GM19324 (cell line): ENCODE measurements at regions not wholly inside any gene's neighbourhood (a gene's known extent, or its start where the extent isn't known, plus 50 kb on each side); places are given as distances from the start of the nearest gene placed in this dataset.
"Not testable (repeated sequence)": the region's sequence is repeated elsewhere in the genome, so short reads cannot be mapped to it uniquely, and the experiment has no call there.

Source experiments
- ATAC-seq: cut with Tn5 transposase; IDR thresholded peaks from one replicate; pipeline ENCODE4 v1.9.1; 2021; ENCODE audit warnings: mild to moderate bottlenecking, moderate library complexity; ENCODE audit not compliant: unreplicated experiment, low FRiP score

DNA sequence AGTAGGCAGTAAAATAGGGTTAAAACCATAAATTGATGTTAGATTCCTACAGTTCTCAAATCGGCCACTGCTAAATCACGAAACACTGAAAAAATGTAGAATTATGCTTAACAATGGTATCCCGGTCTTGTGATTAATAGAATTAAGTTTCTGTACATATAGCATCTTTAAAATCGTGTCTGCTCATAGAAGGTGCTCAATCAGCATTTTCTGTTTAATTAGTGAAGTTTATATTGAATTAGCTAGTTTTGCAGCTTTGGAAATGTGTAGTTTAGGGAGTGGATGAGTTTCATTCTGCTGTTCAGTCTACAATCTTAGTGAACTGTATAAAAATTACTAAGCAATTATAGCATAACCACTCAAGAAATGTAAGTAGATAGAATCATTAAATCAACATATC is 1075.8 kb upstream of the FLRT2 start:
- ATAC-seq: no peak

DNA sequence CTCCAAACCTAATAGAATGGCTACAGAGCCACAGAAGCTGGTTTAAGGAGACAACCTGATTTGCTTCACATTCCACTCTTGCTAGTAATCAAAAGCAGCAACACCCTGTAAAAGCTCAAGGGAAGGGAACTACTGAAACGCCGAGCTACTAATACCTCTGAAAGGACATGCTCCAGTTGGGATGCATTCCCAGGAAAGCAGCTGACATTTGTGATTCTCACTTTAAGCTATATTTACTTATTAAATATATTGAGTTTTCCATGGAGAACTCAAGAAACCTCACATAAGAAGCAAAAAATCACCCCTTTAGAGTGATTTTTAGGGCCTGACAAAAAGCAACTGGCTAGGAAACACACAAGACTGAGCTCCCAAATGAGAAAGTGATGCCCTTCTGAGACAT is 1073.0 kb upstream of the FLRT2 start:
- no peak for ATAC-seq

DNA sequence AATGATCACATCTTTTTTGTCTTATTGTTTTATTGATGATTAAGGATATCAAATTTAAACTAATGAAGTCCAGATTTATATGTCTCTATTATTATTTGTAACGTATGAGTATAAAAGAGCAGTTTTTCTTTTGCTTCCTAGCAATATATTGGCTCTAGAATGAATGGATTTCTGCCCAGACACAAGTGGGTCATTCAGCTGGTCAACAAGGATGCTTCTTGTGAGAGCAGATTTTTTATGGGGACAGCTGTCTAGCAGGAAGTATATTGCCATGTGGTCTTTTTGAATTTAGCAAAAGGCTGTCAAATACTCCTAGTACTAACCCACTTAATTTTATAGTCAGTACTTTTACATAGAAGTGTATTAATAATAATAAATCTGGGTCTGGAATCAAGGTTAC is 1071.1 kb upstream of the FLRT2 start:
- ATAC-seq: no peak

DNA sequence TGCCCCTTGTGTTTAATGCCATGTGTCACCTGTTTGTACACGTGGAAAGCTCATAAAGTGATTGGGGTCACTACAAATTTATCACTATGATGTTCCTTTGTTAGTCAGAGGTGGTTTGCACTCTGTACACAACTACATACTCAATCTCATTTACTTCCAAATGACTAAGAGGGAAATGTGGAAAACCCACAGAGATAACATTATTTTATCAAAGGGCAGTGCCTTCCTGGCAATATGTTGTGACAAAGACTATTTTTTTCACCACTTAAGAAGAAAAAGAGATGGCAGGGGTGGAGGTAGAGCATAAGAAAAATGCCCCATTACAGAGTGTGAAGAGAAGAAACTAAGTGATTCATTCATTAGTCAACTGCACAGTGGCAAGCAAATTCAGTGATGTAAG is 1064.1 kb upstream of the FLRT2 start:
- no peak for ATAC-seq

DNA sequence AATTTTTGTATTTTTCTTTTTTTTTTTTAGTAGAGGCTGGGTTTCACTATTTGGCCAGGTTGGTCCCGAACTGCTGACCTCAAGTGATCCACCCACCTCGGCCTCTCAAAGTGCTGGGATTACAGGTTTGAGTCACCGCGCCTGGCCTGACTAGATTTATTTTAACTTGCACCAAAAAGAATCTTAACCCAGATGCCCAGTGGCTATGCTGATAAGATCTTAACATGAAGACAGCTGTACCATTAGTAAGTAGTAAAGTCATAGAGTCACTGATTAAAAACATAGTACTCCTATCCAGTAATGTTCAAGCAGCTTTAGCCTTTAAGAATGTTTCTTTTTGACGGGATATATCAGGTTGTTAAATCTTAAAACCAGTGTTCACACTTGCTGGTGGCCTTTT is 1061.8 kb upstream of the FLRT2 start:
- no peak for ATAC-seq

DNA sequence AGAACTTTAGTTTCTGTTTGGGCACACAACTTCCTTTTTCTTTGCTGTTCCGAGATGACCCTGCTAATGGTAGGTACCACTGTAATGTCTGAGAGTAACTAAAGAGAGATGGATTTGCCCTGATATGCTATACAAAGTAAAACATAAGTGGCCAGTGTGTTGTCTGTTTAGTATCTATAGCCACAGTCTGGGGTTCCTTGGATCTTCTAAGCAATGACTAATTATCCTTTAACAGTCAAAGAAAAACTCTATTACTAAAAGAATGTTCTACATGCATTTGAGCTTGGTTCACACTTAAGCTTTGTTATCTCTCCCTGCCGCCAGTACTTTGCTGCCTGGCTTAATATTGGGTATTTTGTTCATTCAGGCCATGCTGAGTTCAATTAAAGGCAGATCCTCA is 1051.9 kb upstream of the FLRT2 start:
- ATAC-seq: no peak

DNA sequence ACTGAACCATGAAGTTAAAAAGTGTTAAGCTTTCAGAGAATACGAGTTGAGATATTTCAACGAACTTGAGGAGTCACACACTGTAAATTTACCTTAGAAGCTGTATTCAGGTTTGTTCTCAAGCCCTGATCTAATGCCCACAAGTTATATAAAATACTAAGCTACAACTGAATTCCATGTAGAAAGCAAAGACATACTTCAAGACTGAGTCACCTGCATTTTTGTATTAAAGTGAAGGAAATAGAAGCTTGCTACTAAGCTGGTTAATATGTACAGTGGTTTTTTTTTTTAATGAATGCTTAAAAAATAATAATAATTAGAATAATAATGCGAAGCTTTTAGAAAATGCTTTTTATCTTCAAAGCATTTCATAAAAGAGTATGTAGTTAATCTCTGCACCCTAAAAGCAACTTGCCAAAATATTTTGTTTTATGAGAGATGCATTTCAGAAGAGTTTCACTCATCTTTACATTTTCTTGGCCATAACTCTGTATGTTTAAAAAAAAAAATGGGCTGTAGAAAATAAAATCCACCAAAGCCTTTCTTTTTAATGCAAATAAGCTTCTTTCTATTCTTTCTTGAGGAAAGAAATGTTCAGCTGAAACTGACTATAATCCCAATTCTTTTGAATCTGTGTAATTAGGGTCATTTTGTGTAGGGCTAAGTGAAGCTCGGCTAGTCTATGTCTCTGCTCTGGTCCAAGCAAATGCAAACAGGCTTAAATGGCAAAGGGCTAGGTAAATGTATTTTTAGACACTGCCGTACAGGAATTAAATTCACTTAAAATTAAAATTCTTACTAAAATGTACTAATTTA is 1047.5 kb upstream of the FLRT2 start:
- ATAC-seq: no peak

DNA sequence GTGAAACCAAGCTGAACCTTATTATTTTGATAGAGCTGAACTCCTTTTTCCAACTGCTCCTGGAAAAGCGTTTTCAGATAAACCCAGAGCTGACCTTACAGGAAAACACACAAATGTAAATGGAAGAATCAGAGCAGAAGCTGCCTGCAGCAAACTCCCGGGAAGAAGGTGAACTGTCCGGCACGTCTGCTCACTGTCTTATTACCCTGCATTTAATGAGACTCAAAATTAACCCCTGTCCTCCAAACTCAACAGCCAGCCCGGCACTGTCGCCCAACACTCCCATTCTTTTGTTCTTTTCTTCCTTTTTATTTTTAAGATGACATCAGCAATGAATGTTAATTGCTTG is 1046.9 kb upstream of the FLRT2 start:
- no peak for ATAC-seq

DNA sequence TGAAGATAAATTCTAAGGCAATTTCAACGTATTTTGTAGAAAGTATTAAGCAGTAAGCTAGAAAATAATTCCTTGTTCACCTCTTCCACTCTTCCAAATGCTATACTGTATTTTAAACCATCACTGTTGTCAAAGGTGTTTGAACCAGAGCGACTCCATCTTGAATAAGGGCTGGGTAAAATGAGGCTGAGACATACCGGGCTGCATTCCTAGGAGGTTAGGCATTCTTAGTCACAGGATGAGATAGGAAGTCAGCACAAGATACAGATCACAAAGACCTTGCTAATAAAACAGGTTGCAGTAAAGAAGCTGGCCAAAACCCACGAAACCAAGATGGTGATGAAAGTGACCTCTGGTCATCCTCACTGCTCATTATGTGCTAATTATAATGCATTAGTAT is 1045.7 kb upstream of the FLRT2 start:
- ATAC-seq: not testable (repeated sequence)

DNA sequence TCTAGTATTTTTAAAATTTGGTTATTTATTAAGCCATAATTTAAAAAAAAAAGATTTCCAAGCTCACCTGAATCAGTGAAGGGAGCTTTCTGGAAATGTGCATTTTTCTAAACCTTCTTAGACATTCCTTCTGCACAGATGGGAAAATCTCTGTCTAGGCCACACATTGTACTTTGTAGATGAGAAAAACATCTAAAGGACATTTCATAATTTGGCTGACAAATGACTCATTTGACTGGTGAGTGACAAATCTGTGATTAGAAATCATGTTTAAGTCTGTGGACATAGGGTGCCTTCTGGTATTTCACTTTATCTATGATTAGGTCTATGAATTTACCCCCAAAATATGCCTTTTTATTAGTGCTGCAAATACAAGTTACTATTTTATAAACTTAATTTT is 1044.9 kb upstream of the FLRT2 start:
- no peak for ATAC-seq

DNA sequence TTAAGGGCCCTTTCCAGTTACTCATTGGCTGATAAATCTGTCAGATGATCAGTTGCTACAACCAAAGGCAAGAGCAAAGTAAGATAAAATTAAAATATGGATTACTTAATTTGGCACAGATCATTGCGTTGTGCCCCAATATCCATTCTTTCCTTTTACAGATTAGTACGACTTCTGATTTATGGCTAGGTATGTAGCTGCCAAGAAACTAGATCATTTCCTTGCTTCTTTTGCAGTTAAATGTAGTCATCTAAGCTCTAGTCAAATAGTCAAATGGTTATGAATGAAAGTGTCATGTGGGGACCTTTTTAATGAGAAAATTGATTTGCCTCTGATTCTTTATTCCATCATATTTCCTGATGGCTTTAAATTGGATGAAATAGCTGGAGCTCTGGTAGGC is 1039.9 kb upstream of the FLRT2 start:
- no peak for ATAC-seq

DNA sequence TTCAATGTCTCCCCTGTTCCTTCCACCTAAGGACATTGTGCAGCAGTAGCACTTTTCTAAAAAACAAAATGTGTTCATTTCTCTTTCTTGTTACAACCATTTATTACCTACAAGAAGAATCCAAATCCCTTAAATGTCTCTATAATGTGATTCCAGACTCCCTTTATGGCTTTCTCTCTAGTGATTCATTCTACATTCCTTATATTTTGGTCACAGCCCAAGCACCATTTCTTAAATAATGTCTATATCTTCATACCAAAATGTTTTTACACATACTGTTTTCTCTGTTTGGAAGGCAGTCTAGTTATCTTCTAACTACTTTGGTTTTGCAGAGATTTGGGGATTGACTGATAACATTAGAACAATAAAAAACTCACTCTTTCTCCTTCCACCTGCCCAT is 1037.3 kb upstream of the FLRT2 start:
- ATAC-seq: no peak

DNA sequence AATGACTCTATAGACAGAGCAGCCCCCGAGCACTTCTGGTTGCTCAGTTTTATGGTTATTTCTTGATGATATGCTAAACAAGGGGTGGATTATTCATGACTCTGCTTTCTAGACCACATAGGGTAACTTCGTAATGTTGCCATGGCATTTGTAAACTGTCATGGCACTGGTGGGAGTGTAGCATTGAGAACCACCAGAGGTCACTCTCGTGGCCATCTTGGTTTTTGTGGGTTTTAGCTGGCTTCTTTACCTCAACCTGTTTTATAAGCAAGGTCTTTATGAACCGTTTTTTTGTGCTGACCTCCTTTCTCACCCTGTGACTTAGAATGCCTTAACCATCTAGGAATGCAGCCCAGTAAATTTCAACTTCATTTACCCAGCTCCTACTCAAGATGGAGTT is 1036.2 kb upstream of the FLRT2 start:
- ATAC-seq: no peak

DNA sequence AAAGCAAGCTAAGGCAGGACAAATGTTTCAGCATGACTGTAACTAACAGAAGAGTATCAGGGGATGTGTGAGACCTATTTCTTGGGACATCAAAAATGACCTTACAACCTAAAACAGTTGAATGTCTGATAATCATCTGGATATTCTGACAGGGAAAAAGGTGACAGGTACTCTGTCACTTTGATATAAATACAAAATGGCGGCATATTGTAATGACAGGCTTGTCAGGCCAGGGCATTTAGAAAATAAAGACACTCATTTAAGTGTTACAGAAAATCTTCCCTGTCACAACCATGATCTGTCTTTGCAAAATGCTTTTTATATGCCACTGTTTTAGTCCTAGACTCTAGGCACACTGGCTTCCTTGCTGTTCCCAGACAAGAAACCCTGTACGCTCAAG is 1033.3 kb upstream of the FLRT2 start:
- ATAC-seq: no peak

DNA sequence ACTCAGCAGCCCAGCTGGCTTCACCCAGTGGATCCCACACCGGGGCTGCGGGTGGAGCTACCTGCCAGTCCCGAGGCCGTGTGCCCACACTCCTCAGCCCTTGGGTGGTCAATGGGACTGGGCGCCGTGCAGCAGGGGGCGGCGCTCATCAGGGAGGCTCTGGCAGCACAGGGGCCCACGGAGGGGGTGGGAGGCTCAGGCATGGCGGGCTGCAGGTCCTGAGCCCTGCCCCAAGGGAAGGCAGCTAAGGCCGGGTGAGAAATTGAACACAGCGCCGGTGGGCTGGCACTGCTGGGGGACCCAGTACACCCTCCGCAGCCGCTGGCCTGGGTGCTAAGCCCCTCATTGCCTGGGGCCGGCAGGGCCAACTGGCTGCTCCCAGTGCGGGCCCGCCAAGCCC is 1017.1 kb upstream of the FLRT2 start:
- ATAC-seq: not testable (repeated sequence)

DNA sequence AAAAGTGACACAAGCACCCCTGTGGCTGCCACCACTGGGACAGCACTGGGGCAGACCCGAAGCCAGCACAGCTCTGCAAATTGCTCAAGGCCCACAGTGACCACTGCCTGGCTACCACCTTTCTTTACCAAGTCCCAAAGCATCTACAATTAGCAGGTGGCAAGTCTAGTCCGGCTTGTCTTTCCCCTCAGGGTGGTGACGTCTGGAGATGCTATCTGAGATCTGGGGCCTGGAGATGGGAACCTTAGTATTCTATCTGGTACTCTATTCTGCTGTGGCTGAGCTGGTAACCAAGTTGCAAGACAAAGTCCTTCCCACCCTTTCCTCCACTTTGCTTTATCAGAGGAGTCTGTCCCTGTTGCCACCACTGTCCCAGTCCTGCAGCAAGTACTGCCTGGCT is 1010.1 kb upstream of the FLRT2 start:
- ATAC-seq: no peak

DNA sequence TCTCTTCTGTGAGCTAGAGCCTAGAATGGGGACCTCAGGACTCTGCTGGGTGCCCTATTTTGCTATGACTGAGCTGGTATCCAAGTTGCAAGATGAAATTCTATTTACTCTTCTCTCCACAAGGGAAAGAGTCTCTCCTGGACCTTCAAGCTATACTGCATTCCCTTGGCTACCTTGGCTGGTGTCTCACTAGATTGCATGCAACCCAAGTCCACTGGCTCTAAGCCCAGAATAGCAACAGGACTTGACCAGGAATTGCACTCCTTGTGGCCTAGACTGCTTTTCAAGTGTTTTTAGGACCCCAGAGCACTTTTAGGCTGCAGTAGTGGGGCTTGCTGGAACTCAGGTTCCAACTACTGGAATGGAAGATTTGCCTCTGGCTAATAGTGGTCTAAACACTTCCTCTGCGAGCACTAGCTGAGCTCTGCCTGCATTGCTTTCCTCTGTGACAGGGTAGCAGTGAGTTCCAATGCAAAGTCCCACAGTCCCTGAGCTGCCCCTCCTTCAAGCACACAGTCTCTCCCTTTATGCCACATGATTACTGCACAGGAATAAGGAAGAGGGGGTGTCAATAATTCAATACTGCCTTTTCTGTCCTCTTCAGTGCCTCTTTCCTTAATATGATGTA is 1009.1 kb upstream of the FLRT2 start:
- no peak for ATAC-seq

DNA sequence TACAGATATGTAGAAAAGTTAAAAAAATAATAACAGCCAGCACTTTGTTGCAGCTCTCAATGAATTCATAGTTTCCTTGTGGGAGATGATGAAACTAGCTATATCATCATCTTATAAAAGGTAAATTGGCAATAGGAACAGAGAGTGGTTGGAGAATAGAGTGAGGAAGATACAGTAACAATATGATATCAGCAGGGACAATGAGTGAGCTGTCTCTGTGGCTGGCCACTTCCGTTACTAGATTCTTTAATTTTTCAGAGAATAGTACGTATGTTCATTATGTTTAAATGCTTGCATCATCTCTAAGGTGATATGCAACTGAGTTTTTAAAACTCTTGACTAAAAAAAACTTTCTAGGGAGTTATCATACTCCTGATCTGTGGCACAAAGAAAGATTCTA is 1006.2 kb upstream of the FLRT2 start:
- ATAC-seq: no peak

DNA sequence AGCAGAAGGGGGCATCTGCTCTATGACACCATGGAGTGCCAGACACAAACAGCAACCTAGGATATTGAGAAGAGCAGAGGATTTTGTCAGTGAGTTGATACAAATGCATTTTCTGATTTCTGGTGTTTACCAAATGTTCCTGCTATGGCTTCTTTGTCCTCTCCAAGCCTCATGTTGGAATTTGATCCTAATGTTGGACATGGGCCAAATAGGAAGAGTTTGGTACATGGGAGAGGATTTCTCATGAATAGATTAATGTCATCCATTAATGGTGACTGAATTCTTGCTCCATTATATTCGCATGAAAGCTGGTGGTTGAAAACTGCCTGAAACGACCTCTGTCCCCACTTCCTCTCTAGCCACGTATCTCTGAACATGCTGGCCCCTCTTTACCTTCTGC is 1002.2 kb upstream of the FLRT2 start:
- no peak for ATAC-seq

DNA sequence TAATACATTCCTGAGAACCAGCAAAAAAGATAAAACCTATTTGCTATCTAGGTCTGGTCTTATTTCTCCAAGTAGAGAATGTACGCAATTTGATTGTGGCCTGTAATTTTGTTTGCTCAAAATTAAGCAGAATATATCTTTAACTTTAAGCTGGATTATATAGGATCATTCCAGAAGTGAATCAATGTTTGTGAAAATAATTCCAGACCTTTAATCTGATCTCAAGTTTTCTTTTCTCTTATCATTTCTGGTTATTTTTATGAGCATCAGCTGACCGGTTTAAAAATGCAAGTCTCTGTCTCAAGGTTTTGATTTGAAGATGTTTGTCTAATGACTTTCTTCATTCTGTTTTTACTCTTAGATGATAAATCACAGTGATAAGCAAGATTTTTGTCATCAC is 997.9 kb upstream of the FLRT2 start:
- ATAC-seq: no peak

DNA sequence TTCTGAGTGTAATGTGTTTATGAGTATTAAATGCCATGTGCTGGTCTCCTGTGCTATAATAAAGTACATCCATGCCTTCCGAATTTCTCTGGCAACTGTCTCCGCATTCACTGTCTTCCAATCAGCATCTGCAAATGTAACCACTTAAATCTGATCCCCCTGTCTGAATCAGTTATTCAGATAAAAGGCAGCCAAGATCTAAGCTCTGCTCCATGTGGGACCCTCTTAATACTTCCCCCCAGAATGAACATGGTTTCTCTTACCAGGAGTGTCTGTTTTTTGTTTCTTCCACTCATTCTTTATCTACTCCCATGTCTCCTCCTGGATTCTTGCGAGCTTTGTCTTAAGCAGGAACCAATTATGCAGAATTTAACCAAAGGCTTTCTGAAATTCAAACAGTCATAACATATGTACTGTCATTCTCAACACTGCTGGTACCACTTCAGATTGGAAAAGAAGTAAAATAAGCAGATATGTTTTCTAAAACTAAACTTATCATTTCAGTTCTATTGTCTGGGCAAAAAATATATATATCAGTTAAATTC is 996.7 kb upstream of the FLRT2 start:
- no peak for ATAC-seq

DNA sequence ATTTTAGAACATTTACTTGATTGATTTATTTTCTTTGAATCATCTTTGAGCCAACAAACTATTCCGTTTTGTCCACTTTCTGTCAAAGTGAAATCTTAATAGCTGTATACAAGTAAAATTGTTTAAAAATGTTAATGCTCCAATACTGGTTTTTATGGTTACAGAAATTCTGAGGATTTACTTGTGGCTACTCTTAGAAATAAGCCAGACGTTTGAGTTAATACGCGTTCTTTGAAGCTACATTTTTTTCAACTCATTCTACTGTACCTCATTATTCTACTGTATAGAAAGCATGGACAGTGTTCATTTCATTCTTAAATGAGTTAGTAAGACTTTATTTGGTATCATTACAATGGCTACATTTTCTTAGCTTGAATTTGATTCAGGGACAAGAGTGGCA is 996.2 kb upstream of the FLRT2 start:
- no peak for ATAC-seq
